ENCODE measurements at regions not wholly inside any gene's neighbourhood (a gene's known extent, or its start where the extent isn't known, plus 50 kb on each side); places are given as distances from the start of the nearest gene placed in this dataset.

DNA sequence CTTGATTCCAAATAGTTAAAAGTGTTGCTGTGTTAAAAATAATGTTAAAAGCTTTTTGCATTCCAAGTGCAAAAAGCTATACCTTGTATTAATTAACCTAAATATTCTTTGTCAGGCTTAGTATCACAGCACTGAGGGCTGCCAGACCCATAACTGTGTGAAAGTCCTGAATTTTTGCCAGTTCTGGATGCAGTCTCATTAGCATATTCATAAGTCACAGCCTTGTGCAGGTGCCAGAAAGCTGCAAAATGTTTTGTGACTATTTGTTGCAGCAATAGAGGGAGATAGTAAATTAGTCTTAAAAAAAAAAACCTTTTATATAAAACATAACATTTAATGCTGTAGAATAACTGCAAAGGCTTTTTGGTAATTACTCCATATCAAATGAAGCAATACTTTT, 56.6 kb downstream of the SLITRK1 start:
- no peak for TF ChIP-seq CTCF (IDR thresholded peaks at IDR 0.05; ENCODE audit: low read depth, low read length)
- TF ChIP-seq, protein P1, sequence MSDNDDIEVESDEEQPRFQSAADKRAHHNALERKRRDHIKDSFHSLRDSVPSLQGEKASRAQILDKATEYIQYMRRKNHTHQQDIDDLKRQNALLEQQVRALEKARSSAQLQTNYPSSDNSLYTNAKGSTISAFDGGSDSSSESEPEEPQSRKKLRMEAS (IDR thresholded peaks at IDR 0.05; ENCODE audit: low read depth, low read length), result no peak
- no peak for TF ChIP-seq POLR2A (IDR thresholded peaks at IDR 0.05; ENCODE audit: extremely low read depth, insufficient read length)
- no peak for TF ChIP-seq MYC (IDR thresholded peaks at IDR 0.05; ENCODE audit: low read depth, low read length)
